ENCODE measurements at regions not wholly inside any gene's neighbourhood (a gene's known extent, or its start where the extent isn't known, plus 50 kb on each side); places are given as distances from the start of the nearest gene placed in this dataset.
A peak's percentile ranks its signal among the peaks of the same experiment; 100 is the strongest.

DNA sequence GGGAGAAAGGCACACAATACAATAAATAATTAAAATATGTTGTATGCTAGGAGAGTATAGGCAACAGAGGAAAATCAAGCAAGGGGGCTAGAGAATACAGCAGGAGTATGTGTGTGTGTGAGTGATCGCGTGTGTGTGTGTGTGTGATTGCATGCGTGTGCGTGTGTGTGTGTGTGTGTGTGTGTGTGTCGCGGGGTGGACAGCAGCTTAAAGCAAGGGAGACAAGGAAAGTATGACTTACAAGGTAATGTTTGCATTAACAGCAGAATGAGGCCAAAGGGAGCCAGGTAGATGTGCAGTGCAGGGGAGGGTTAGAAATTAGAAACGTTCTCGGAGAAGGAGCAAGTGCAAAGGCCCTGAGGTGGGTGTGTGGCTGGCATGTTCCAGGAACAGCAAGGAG lies 57.4 kb upstream of the KCNA1 start:
- Mint-ChIP-seq H3K27me3 (ENCODE audit: low read depth) (peaks cover 19% of the 10 kb centered on the region), H3K4me1 (peaks cover 7% of the 10 kb centered on the region), H3K27ac (ENCODE audit: unreplicated experiment) (no peak overlapping the region), H3K4me3 (no peak overlapping the region), H3K36me3 (ENCODE audit: low read depth) (peaks cover 2% of the 10 kb centered on the region), H3K9me3 (no peaks in the 10 kb centered on the region)
- no peak for DNase-seq (ENCODE audit: low read depth, low spot score)
- TF ChIP-seq, protein P1, sequence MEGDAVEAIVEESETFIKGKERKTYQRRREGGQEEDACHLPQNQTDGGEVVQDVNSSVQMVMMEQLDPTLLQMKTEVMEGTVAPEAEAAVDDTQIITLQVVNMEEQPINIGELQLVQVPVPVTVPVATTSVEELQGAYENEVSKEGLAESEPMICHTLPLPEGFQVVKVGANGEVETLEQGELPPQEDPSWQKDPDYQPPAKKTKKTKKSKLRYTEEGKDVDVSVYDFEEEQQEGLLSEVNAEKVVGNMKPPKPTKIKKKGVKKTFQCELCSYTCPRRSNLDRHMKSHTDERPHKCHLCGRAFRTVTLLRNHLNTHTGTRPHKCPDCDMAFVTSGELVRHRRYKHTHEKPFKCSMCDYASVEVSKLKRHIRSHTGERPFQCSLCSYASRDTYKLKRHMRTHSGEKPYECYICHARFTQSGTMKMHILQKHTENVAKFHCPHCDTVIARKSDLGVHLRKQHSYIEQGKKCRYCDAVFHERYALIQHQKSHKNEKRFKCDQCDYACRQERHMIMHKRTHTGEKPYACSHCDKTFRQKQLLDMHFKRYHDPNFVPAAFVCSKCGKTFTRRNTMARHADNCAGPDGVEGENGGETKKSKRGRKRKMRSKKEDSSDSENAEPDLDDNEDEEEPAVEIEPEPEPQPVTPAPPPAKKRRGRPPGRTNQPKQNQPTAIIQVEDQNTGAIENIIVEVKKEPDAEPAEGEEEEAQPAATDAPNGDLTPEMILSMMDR (conservative IDR thresholded peaks at IDR 0.05) = no peak

DNA sequence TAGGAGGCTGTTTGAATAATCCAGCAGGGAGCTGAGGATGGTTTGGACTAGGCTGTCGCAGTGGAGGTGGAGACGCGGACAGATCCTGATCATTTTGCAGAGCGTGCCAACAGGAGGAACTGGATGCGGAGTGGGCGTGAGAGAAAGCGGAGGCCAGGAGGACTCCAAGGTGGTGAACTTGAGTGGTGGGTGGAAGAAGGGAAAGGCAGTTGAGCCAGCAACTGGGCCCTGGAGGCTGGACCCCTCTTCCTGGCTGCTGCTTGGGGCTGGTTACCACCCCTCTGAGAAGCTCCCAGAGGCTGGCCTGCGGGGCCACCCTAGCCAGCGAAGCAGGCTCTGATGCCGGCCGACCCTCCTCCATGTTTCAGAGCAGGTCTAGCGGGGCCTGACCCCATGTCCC lies 56.8 kb upstream of the KCNA1 start:
- H3K4me3 Mint-ChIP-seq = no peak overlapping the region
- DNase-seq (ENCODE audit: low read depth, low spot score) = no peak
- H3K9me3 Mint-ChIP-seq = no peaks in the 10 kb centered on the region
- peaks cover 2% of the 10 kb centered on the region for H3K36me3 Mint-ChIP-seq (ENCODE audit: low read depth)
- no peak overlapping the region for H3K27ac Mint-ChIP-seq (ENCODE audit: unreplicated experiment)
- H3K4me1 Mint-ChIP-seq = peaks cover 11% of the 10 kb centered on the region
- peaks cover 25% of the 10 kb centered on the region for H3K27me3 Mint-ChIP-seq (ENCODE audit: low read depth)
- TF ChIP-seq, protein P1 (conservative IDR thresholded peaks at IDR 0.05) = no peak

DNA sequence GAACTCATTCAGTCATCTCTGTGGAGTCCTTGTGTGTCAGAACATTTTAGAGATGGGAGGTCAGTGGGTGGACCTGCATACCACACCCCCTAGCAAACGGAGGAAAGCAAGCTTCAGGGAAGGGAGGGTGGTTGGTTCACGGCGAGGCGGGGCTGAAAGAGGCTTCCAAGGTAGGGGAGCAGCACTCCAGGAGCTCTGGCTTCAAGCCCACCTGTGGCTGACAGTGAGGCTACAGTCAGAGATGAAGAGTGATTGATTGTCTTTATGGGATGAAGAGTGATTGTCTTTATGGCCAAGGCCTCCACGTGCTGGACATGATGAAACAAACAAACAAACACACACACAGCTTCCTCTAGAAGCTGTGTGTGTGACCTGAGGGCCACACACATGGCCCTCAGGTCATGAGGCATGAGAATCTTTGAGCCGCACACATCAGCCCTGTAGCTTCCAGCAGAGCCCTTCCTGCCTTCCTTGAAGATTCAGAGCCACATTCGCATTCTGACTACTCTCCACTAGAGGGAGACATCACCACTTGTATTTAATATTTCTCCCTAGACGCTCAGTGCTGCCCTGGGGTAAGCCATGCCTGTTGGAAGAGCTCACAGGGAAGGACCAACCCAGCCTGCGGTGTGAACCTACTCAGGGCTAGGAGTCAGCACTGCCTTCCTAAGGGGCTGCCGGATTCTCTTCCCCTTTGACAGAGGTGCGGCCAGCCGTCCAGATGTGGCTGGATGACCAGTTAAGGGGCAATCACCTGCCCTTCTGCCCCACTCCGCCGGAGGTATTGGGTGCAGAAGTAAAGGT lies 54.4 kb upstream of the KCNA1 start:
- Mint-ChIP-seq H3K4me3 (no peak overlapping the region), H3K9me3 (no peaks in the 10 kb centered on the region), H3K27ac (ENCODE audit: unreplicated experiment) (no peak overlapping the region), H3K4me1 (peaks cover 17% of the 10 kb centered on the region), H3K27me3 (ENCODE audit: low read depth) (peaks cover 47% of the 10 kb centered on the region), H3K36me3 (ENCODE audit: low read depth) (no peaks in the 10 kb centered on the region)
- TF ChIP-seq, protein P1 (conservative IDR thresholded peaks at IDR 0.05) = peak; percentile 94
- peak; percentile 62 for DNase-seq (ENCODE audit: low read depth, low spot score)

DNA sequence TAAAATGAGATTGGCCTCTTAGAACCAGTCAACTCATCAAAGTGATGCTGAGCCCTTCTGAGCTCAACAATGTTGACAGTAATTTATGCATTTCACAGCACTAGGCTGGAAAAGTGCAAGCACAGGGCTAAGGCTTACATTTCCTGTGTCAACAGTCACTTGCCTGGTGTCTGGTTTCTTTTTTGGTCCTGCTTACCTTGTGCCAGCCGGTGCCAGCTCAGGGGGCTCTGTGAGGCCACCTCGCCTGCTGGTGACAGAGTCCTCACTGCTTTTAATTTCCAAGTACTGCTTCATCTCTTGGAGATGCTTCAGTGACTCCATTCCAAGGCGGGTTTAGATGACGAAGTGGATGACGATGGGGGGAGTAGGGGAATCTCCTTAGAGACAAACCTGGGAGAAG lies 53.1 kb upstream of the KCNA1 start:
- no peak for DNase-seq (ENCODE audit: low read depth, low spot score)
- no peaks in the 10 kb centered on the region for H3K9me3 Mint-ChIP-seq
- H3K4me3 Mint-ChIP-seq = no peak overlapping the region
- peaks cover 50% of the 10 kb centered on the region for H3K27me3 Mint-ChIP-seq (ENCODE audit: low read depth)
- no peaks in the 10 kb centered on the region for H3K36me3 Mint-ChIP-seq (ENCODE audit: low read depth)
- peaks cover 17% of the 10 kb centered on the region for H3K4me1 Mint-ChIP-seq
- TF ChIP-seq, protein P1 (conservative IDR thresholded peaks at IDR 0.05) = no peak
- H3K27ac Mint-ChIP-seq (ENCODE audit: unreplicated experiment) = no peak overlapping the region

DNA sequence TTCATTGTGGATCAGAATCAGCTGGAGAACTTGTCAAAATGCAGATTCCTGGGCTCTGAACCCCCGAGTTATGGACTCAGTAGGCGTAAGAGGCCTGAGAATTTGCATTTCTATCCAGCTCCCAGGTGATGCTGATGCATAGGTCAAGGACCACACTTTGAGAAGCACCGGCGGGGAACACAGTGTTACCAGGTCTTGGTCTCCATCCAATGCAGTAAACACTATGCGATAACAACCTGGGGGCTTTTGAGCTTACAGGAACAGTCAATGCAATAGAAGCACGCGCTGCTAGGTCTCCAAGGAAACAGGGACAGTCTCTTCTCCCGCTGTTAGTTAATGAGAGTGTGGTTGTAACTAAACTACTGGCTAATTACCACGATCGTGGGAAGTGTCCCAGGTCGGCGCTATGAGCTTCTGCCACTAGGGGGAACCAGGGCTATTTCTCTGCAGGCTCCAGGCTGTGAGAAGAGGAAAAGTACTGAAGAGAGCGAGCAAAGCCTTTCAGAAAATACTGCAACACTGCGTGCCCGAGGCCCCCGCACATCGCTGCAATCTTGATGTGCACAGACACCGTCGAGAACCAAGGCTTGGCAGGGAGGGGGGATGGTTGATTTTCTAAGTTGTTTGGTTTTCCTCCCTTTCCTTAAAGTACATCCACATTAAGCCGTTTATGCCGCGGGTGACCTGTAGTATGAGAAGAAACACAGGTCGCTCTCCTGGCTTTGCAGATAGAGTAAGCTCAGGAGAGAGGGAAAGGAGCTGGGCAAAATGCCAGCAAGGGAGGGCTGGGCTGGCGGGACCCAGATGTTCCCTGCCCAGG lies 52.0 kb upstream of the KCNA1 start:
- peaks cover 17% of the 10 kb centered on the region for H3K4me1 Mint-ChIP-seq
- peak; percentile 81 for DNase-seq (ENCODE audit: low read depth, low spot score)
- H3K36me3 Mint-ChIP-seq (ENCODE audit: low read depth) = no peaks in the 10 kb centered on the region
- no peaks in the 10 kb centered on the region for H3K9me3 Mint-ChIP-seq
- peaks cover 57% of the 10 kb centered on the region for H3K27me3 Mint-ChIP-seq (ENCODE audit: low read depth)
- H3K27ac Mint-ChIP-seq (ENCODE audit: unreplicated experiment) = no peak overlapping the region
- peak overlapping the region; percentile 54 for H3K4me3 Mint-ChIP-seq
- TF ChIP-seq, protein P1 (conservative IDR thresholded peaks at IDR 0.05) = peak; percentile 98

Data from neural crest cell (in vitro differentiated cells).